ENCODE measurements at regions not wholly inside any gene's neighbourhood (a gene's known extent, or its start where the extent isn't known, plus 50 kb on each side); places are given as distances from the start of the nearest gene placed in this dataset.

DNA sequence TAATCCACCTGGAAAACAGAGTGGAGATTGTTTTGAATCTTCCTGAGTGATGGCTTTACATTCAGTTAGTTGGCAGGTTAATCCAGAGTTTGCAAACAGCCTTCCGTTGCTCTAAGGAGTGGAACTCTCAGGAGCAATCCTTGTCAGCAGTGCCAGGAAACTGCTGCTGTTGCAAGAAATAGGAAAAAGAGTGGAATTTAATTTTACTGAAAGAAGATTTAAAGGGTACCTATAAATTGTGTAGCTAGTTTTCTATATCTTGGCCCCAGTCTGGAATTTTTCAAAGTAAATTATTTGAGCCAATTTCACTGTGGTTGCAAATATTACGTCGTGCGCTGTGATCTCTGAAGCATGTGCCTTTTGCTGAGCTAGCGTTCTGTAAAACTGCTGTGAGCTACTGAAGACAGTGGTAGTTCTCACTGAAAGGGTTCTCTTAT lies 55.5 kb upstream of the SLC5A12 start:
- no peak overlapping the region for H3K27ac ChIP-seq (ENCODE audit: low read length)
- H4K20me1 ChIP-seq (ENCODE audit: insufficient read depth, low read length): no peaks in the 10 kb centered on the region
- H3K27me3 ChIP-seq (ENCODE audit: low read depth, low read length): peaks cover 5% of the 10 kb centered on the region; the same call in 1 of the 2 replicates
- no peaks in the 10 kb centered on the region for H3K79me2 ChIP-seq (ENCODE audit: low read length)
- TF ChIP-seq EZH2phosphoT487 (IDR thresholded peaks at IDR 0.05; ENCODE audit: low read depth): no peak
- TF ChIP-seq, protein P1, sequence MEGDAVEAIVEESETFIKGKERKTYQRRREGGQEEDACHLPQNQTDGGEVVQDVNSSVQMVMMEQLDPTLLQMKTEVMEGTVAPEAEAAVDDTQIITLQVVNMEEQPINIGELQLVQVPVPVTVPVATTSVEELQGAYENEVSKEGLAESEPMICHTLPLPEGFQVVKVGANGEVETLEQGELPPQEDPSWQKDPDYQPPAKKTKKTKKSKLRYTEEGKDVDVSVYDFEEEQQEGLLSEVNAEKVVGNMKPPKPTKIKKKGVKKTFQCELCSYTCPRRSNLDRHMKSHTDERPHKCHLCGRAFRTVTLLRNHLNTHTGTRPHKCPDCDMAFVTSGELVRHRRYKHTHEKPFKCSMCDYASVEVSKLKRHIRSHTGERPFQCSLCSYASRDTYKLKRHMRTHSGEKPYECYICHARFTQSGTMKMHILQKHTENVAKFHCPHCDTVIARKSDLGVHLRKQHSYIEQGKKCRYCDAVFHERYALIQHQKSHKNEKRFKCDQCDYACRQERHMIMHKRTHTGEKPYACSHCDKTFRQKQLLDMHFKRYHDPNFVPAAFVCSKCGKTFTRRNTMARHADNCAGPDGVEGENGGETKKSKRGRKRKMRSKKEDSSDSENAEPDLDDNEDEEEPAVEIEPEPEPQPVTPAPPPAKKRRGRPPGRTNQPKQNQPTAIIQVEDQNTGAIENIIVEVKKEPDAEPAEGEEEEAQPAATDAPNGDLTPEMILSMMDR (IDR thresholded peaks at IDR 0.05; ENCODE audit: low read depth, low read length): no peak
- no peaks in the 10 kb centered on the region for H3K36me3 ChIP-seq (replicated peaks; ENCODE audit: low read depth, low read length)
- H3K4me3 ChIP-seq (ENCODE audit: low read length): no peak overlapping the region
- no peaks in the 10 kb centered on the region for H3K9me3 ChIP-seq (ENCODE audit: insufficient read depth, low read length)
- no peak overlapping the region for H3K4me2 ChIP-seq (ENCODE audit: low read length)
- H2AFZ ChIP-seq (ENCODE audit: low read depth, low read length): no peak overlapping the region
- no peak overlapping the region for H3K9ac ChIP-seq (ENCODE audit: low read length)
- H3K4me1 ChIP-seq (ENCODE audit: low read length): peaks cover 18% of the 10 kb centered on the region

DNA sequence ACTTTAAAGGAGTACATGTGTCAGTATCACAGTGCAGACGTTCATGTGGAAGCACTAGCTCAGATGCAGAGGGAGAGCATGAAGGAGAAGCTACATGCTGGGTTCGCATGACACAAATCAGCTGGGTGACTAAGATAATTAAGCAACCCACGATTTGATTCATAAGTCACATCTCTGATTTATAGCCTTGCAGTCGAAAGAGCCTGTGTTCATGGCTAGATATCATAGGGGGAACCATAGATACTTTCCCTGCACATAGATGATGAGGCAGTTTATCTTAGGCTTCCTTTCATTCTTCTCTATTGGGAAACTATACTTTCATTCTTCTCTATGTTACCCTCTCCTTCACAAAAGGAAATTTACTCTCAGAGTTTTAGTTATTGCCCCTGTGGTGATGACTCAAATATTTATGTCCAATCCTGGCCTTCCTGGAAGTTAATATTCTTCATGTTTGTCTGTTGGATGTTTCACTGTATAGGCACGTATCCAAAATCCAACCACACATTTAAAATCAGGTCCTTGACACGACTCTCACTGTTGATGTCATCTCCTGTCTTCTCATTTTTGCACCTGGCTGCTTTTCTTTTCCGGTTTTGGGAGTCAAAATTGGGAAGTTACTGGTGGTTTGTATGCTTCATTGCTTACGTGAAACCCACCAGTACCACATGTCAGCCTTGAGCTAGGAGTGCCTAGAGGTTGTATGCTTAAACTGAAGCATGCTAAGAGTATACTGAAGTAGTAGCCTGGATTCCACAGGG lies 56.3 kb upstream of the SLC5A12 start:
- TF ChIP-seq EZH2phosphoT487 (IDR thresholded peaks at IDR 0.05; ENCODE audit: low read depth): no peak
- TF ChIP-seq, protein P1 (IDR thresholded peaks at IDR 0.05; ENCODE audit: low read depth, low read length): no peak
- no peaks in the 10 kb centered on the region for H3K79me2 ChIP-seq (ENCODE audit: low read length)
- no peak overlapping the region for H3K27ac ChIP-seq (ENCODE audit: low read length)
- peak overlapping the region; percentile 23; the same call in 1 of the 2 replicates for H3K4me3 ChIP-seq (ENCODE audit: low read length)
- no peak overlapping the region for H2AFZ ChIP-seq (ENCODE audit: low read depth, low read length)
- H3K4me1 ChIP-seq (ENCODE audit: low read length): peaks cover 17% of the 10 kb centered on the region
- H3K9ac ChIP-seq (ENCODE audit: low read length): no peak overlapping the region
- H3K36me3 ChIP-seq (replicated peaks; ENCODE audit: low read depth, low read length): no peaks in the 10 kb centered on the region
- H3K27me3 ChIP-seq (ENCODE audit: low read depth, low read length): peaks cover 2% of the 10 kb centered on the region; the same call in 1 of the 2 replicates
- H3K4me2 ChIP-seq (ENCODE audit: low read length): peak overlapping the region; percentile 54
- no peaks in the 10 kb centered on the region for H4K20me1 ChIP-seq (ENCODE audit: insufficient read depth, low read length)
- H3K9me3 ChIP-seq (ENCODE audit: insufficient read depth, low read length): no peaks in the 10 kb centered on the region

DNA sequence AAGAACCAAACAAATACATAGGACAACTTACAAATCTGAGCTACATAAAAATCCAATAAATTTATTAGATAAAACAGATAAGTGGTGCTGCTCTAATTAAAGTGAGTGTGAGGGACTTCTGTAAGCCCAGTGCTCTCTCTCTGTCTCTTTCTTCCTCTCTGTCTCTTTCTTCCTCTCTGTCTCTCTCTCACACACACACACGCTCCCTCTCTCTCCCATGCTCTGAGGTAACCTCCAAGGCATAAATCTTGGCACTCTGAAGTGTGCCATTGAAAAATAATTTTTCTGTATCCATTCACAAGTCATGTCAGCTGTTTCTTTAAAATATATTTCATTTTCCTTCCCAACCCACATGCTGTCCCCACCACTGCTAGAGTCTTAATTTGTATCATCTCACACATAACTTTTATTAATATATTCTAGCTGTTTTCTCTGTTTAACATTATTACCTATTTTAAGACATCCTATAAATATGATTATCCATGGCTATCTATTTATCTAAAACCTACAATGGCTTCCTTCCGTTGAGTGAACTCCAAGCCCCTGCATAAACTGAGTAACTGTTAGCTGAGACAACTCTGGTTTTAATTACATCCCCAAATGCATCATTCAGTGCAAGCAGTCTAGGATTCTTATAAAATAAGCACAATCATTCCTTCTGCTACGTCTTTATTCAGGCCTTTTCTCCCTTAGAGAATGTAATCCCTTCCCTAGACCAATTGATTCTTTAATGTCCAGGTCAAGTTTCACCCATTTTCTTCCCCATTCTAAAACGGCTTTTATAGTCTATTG lies 57.4 kb upstream of the SLC5A12 start:
- H4K20me1 ChIP-seq (ENCODE audit: insufficient read depth, low read length): no peaks in the 10 kb centered on the region
- no peak overlapping the region for H3K4me3 ChIP-seq (ENCODE audit: low read length)
- TF ChIP-seq, protein P1 (IDR thresholded peaks at IDR 0.05; ENCODE audit: low read depth, low read length): no peak
- TF ChIP-seq EZH2phosphoT487 (IDR thresholded peaks at IDR 0.05; ENCODE audit: low read depth): no peak
- H3K36me3 ChIP-seq (replicated peaks; ENCODE audit: low read depth, low read length): no peaks in the 10 kb centered on the region
- H3K4me1 ChIP-seq (ENCODE audit: low read length): peaks cover 17% of the 10 kb centered on the region
- peak overlapping the region; percentile 54 for H3K4me2 ChIP-seq (ENCODE audit: low read length)
- H2AFZ ChIP-seq (ENCODE audit: low read depth, low read length): no peak overlapping the region
- no peaks in the 10 kb centered on the region for H3K79me2 ChIP-seq (ENCODE audit: low read length)
- H3K9me3 ChIP-seq (ENCODE audit: insufficient read depth, low read length): no peaks in the 10 kb centered on the region
- H3K27me3 ChIP-seq (ENCODE audit: low read depth, low read length): no peaks in the 10 kb centered on the region
- H3K27ac ChIP-seq (ENCODE audit: low read length): no peak overlapping the region
- no peak overlapping the region for H3K9ac ChIP-seq (ENCODE audit: low read length)
